Neuron (in vitro differentiated cells): ENCODE measurements at regions not wholly inside any gene's neighbourhood (a gene's known extent, or its start where the extent isn't known, plus 50 kb on each side); places are given as distances from the start of the nearest gene placed in this dataset.

Source experiments
- H2AFZ ChIP-seq: one replicate; pipeline ENCODE4 v1.6.1; 2013; ENCODE audit warnings: low read depth, mild to moderate bottlenecking, inconsistent platforms, low read length, moderate library complexity
- H3K27me3 ChIP-seq: one replicate; pipeline ENCODE4 v1.6.1; 2013; ENCODE audit warnings: low read length; ENCODE audit not compliant: insufficient read depth
- H3K36me3 ChIP-seq: one replicate; pipeline ENCODE4 v1.6.1; 2013; ENCODE audit warnings: low read length; ENCODE audit not compliant: insufficient read depth
- H3K4me1 ChIP-seq: one replicate; pipeline ENCODE4 v1.6.1; 2013; ENCODE audit warnings: low read length; ENCODE audit not compliant: insufficient read depth
- H3K4me3 ChIP-seq: 2 replicates; pipeline ENCODE4 v1.5.1; 2013; ENCODE audit warnings: mild to moderate bottlenecking, low read length, moderate library complexity
- H3K9me3 ChIP-seq: one replicate; pipeline ENCODE4 v1.6.1; 2013; ENCODE audit warnings: low read length

DNA sequence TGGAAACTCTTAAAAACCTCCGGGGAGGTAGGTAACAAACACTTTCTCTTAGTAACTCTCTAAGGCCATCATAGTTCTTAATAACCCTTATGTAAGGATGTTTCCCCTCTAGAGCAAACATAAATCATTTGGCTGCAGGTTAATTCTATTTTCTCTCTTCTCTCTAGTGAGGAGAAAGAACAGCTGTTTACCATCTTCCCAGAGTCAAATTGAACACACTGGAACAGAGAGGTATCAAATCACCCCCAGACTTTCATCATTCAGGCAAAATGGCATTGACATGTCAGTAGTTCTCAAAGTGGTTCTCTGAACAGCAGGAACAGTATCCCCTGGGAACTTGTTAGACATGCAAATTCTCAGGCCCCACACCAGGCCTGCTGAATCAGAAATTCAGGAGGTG, 240.7 kb downstream of the MEIS1 start:
- Histone ChIP-seq H3K4me3 (no peak overlapping the region), H3K9me3 (no peaks in the 10 kb centered on the region), H3K36me3 (no peaks in the 10 kb centered on the region), H3K27me3 (no peaks in the 10 kb centered on the region), H2AFZ (no peak overlapping the region), H3K4me1 (peaks cover 2% of the 10 kb centered on the region)

- Histone ChIP-seq H2AFZ (no peak overlapping the region), H3K27me3 (no peaks in the 10 kb centered on the region), H3K4me3 (no peak overlapping the region), H3K4me1 (peaks cover 2% of the 10 kb centered on the region), H3K36me3 (no peaks in the 10 kb centered on the region), H3K9me3 (no peaks in the 10 kb centered on the region)
Measured at GRCh38 chr2:66679442-66679841, 244.5 kb downstream of the MEIS1 start.

- Histone ChIP-seq H3K4me1 (peaks cover 15% of the 10 kb centered on the region), H2AFZ (no peak overlapping the region), H3K4me3 (no peak overlapping the region), H3K9me3 (no peaks in the 10 kb centered on the region), H3K36me3 (no peaks in the 10 kb centered on the region), H3K27me3 (no peaks in the 10 kb centered on the region)
Measured at GRCh38 chr2:66682476-66682875, 247.6 kb downstream of the MEIS1 start.

DNA sequence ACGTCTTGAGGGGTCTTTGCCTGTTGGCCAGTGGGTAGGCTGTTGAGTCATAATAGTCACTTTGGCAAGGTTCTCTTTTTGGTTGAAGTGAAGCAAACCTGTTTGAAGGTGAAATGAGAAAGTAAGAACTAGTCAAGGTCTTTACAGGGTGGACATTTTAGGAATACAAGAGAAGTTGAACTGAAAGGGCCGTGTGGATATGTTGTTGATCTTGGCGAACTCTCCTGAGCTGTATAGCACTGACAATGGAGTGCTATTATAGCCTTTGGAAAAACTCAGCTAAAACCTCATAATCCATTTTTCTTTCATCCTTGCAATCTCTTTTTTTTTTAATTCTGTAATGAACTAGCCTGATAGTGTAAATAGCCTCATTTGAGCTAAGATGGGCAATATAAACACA, 248.1 kb downstream of the MEIS1 start:
- Histone ChIP-seq H2AFZ (no peak overlapping the region), H3K9me3 (no peaks in the 10 kb centered on the region), H3K4me3 (no peak overlapping the region), H3K27me3 (no peaks in the 10 kb centered on the region), H3K4me1 (peaks cover 15% of the 10 kb centered on the region), H3K36me3 (no peaks in the 10 kb centered on the region)

DNA sequence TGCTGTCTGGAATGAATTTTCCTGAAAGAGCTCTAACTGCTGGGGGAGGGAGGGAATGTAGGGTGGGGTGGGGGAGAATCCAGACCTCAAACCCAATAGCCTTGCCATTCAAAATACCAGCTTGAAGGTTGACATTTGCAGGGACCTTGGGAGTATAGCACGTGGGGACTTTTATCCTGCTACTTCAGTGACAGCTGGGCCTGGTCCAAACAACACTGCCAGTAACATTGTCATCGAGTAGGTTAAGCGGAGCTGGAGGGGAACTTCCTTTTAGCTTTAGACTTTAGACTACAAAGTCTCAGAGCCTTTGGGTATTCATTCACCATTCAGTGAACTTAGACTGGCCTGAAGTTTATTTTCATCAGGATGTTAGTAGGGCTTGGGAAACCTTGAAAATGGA, 248.7 kb downstream of the MEIS1 start:
- Histone ChIP-seq H3K27me3 (no peaks in the 10 kb centered on the region), H3K4me1 (peaks cover 15% of the 10 kb centered on the region), H3K4me3 (no peak overlapping the region), H3K9me3 (no peaks in the 10 kb centered on the region), H3K36me3 (no peaks in the 10 kb centered on the region), H2AFZ (no peak overlapping the region)

- no peak overlapping the region for H2AFZ ChIP-seq
- H3K4me3 ChIP-seq = no peak overlapping the region
- no peaks in the 10 kb centered on the region for H3K9me3 ChIP-seq
- no peaks in the 10 kb centered on the region for H3K36me3 ChIP-seq
- H3K4me1 ChIP-seq = peaks cover 15% of the 10 kb centered on the region
- H3K27me3 ChIP-seq = no peaks in the 10 kb centered on the region
Measured at GRCh38 chr2:66684289-66684688, 249.4 kb downstream of the MEIS1 start.

DNA sequence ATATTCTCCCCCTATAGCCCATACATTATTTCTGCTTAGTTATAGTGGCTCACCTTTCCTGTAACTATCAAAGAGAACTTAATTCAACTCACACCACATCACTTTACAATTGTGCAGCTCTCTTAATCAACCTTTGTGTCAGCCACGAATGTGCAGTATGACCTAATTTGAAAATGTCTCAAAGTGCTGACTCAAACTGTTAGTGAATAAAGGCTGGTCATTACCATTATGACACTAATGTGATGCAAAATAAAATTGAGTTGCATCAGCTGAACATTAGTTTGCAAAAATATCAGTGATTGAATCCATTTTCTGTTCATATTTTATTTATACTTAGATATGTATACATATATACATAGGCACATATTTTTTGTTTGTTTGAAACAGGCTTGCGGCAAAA, 251.8 kb downstream of the MEIS1 start:
- H3K27me3 ChIP-seq = no peaks in the 10 kb centered on the region
- peaks cover 21% of the 10 kb centered on the region for H3K4me1 ChIP-seq
- no peak overlapping the region for H2AFZ ChIP-seq
- no peaks in the 10 kb centered on the region for H3K36me3 ChIP-seq
- no peaks in the 10 kb centered on the region for H3K9me3 ChIP-seq
- no peak overlapping the region for H3K4me3 ChIP-seq

- Histone ChIP-seq H3K36me3 (no peaks in the 10 kb centered on the region), H3K4me3 (no peak overlapping the region), H3K4me1 (peaks cover 35% of the 10 kb centered on the region), H3K27me3 (no peaks in the 10 kb centered on the region), H3K9me3 (no peaks in the 10 kb centered on the region), H2AFZ (no peak overlapping the region)
Measured at GRCh38 chr2:66688951-66689350, 254.0 kb downstream of the MEIS1 start.

GRCh38 chr2:66689456-66690051, 254.6 kb downstream of the MEIS1 start:
- Histone ChIP-seq H3K27me3 (no peaks in the 10 kb centered on the region), H3K36me3 (no peaks in the 10 kb centered on the region), H3K4me3 (no peak overlapping the region), H2AFZ (no peak overlapping the region), H3K4me1 (peaks cover 36% of the 10 kb centered on the region), H3K9me3 (no peaks in the 10 kb centered on the region)

DNA sequence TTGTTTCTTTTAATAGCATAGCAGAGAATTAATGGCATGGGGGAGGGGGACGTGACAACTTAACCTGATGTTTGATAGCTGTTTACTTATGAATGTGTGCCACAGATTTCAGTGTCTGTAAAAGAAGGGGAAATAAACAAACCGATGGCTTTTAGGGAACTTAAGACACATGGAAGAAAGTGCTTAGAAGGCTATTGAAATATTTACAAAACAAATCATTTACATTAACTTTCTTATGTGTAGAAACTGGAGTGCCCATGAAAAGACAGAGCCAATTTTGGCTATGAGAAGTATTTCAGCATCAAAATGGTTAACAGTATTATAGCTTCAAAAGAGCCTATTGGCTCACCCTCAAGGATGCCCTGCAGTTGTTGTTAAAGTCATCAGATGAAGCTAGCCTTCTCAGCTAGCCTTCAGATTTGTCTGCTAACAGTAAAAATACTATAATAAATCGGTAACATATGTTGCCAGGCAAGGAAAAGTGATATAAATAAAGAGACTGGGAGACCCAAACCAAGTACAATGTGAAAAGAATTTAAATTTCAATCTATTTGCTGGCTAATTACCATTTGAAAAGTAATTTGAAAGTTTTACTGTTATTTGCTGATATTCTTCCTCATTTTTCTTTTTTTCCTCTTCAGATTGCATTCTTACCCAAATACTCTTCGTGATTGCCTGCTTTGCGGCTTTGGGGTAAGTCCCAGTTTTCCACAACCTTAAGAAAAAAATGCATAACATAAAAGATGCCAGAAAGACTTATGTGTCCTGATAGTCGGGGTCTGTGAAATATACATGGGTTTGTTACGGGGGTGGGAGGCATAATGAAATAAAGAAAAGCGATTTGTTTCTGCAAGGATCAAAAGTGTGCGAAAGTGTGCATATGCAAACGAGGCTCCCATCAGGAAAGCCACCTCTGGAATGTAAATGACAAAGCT, 256.4 kb downstream of the MEIS1 start:
- Histone ChIP-seq H2AFZ (no peak overlapping the region), H3K4me3 (no peak overlapping the region), H3K9me3 (no peaks in the 10 kb centered on the region), H3K4me1 (peaks cover 31% of the 10 kb centered on the region), H3K27me3 (no peaks in the 10 kb centered on the region), H3K36me3 (no peaks in the 10 kb centered on the region)

GRCh38 chr2:66692521-66693054, 257.7 kb downstream of the MEIS1 start:
- Histone ChIP-seq H3K9me3 (no peaks in the 10 kb centered on the region), H3K4me3 (no peak overlapping the region), H3K4me1 (peaks cover 23% of the 10 kb centered on the region), H3K36me3 (no peaks in the 10 kb centered on the region), H3K27me3 (no peaks in the 10 kb centered on the region), H2AFZ (no peak overlapping the region)

- no peaks in the 10 kb centered on the region for H3K36me3 ChIP-seq
- peaks cover 26% of the 10 kb centered on the region for H3K4me1 ChIP-seq
- H3K9me3 ChIP-seq = no peaks in the 10 kb centered on the region
- no peaks in the 10 kb centered on the region for H3K27me3 ChIP-seq
- no peak overlapping the region for H2AFZ ChIP-seq
- H3K4me3 ChIP-seq = no peak overlapping the region
Measured at GRCh38 chr2:66693076-66693965, 258.4 kb downstream of the MEIS1 start.
